Vagina (tissue), 2 donors: ENCODE measurements at regions not wholly inside any gene's neighbourhood (a gene's known extent, or its start where the extent isn't known, plus 50 kb on each side); places are given as distances from the start of the nearest gene placed in this dataset.

Source experiments
- DNase-seq, 2 donors: peaks; one replicate each; pipeline ENCODE4 v3.0.0-alpha.2; 2017; ENCODE audit errors: extremely low spot score in 2 of 2
- H3K27ac ChIP-seq: fragments of 200-600 bp; sonication (generic); one replicate; pipeline ENCODE4 v1.5.1; 2019
- H3K27me3 ChIP-seq: fragments of 200-600 bp; sonication (generic); one replicate; pipeline ENCODE4 v1.5.1; 2019
- H3K36me3 ChIP-seq, 2 donors: fragments of 200-600 bp; sonication (generic); one replicate each; pipeline ENCODE4 v1.5.1; 2017 to 2019
- H3K4me1 ChIP-seq: fragments of 200-600 bp; sonication (generic); one replicate; pipeline ENCODE4 v1.5.1; 2019
- H3K4me3 ChIP-seq, 2 donors: fragments of 200-600 bp; sonication (generic); 1 replicate in 1 of 2; 2 replicates in 1 of 2; pipeline ENCODE4 v1.5.1; 2016 to 2019
- H3K9me3 ChIP-seq: fragments of 200-600 bp; sonication (generic); one replicate; pipeline ENCODE4 v1.5.1; 2019
- CTCF ChIP-seq, 3 experiments: fragments of 450-650 bp in 2 of 3; fragments of 200-600 bp in 1 of 3; sonication (generic) in 1 of 3; IDR thresholded peaks; one replicate each; pipeline ENCODE4 v1.5.1; 2017 to 2019; ENCODE audit warnings: antibody characterized with exemption in 3 of 3, mild to moderate bottlenecking in 2 of 3, moderate library complexity in 2 of 3
- POLR2A ChIP-seq, 2 donors: fragments of 450-650 bp; IDR thresholded peaks; one replicate each; pipeline ENCODE4 v1.6.1; 2017; ENCODE audit warnings: antibody characterized with exemption in 2 of 2, mild to moderate bottlenecking in 2 of 2, moderate library complexity in 2 of 2
- POLR2AphosphoS5 ChIP-seq, 2 donors: sonication (generic); formaldehyde crosslinking; IDR thresholded peaks; one replicate each; pipeline ENCODE4 v1.9.0; 2017; ENCODE audit warnings: antibody characterized with exemption in 2 of 2, mild to moderate bottlenecking in 2 of 2, low read depth in 1 of 2; ENCODE audit not compliant: insufficient read depth in 1 of 2
- intact Hi-C: fragments of 100-400 bp; cut with DNase I; formaldehyde crosslinking; loops from one replicate; pipeline ENCODE4 v1.15.1; 2023

GRCh38 chr5:25641124-25641523, 996.3 kb upstream of the CDH10 start:
- Histone ChIP-seq H3K9me3 (no peaks in the 10 kb centered on the region), H3K27me3 (no peaks in the 10 kb centered on the region), H3K27ac (no peak overlapping the region), H3K36me3 (no peaks in the 10 kb centered on the region), H3K4me1 (no peaks in the 10 kb centered on the region), H3K4me3 (no peak overlapping the region)
- TF ChIP-seq POLR2AphosphoS5 (IDR thresholded peaks at IDR 0.05; ENCODE audit: insufficient read depth in 1 of 2, low read depth in 1 of 2) (no peak), CTCF (IDR thresholded peaks at IDR 0.05) (no peak), POLR2A (IDR thresholded peaks at IDR 0.05) (no peak)
- intact Hi-C loops: no loop called here
- DNase-seq: no peak

- Histone ChIP-seq H3K27me3 (no peaks in the 10 kb centered on the region), H3K27ac (no peak overlapping the region), H3K9me3 (no peaks in the 10 kb centered on the region), H3K4me3 (no peak overlapping the region), H3K4me1 (no peaks in the 10 kb centered on the region), H3K36me3 (no peaks in the 10 kb centered on the region)
- no peak for TF ChIP-seq POLR2AphosphoS5 (IDR thresholded peaks at IDR 0.05; ENCODE audit: insufficient read depth in 1 of 2, low read depth in 1 of 2)
- TF ChIP-seq POLR2A (IDR thresholded peaks at IDR 0.05): no peak
- TF ChIP-seq CTCF (IDR thresholded peaks at IDR 0.05): no peak
- intact Hi-C loops: no loop called here
- DNase-seq: no peak
Observed at GRCh38 chr5:25619273-25619672, 974.5 kb upstream of the CDH10 start.

DNA sequence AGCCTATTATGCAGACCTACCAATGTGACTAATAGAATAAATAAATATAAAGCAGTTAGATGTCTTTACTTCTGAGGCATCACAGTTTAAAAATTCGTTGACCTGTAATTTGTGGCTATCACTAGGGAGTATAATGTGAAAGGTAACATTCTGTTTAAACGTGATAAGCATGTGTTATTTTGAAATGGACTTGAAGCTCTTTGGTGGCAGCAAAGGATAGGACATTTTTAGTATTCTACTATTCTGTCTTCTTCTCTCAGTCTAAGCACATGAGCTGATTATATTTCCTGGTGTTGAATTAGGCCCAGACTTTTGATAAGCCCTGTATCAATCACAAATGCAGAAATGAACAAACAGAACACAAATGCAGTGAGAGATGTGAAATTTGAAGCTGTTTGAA, 974.0 kb upstream of the CDH10 start:
- Histone ChIP-seq H3K4me3 (no peak overlapping the region), H3K27me3 (no peaks in the 10 kb centered on the region), H3K27ac (no peak overlapping the region), H3K36me3 (no peaks in the 10 kb centered on the region), H3K4me1 (no peaks in the 10 kb centered on the region), H3K9me3 (no peaks in the 10 kb centered on the region)
- no peak for TF ChIP-seq POLR2AphosphoS5 (IDR thresholded peaks at IDR 0.05; ENCODE audit: insufficient read depth in 1 of 2, low read depth in 1 of 2)
- intact Hi-C loops: no loop called here
- no peak for DNase-seq

DNA sequence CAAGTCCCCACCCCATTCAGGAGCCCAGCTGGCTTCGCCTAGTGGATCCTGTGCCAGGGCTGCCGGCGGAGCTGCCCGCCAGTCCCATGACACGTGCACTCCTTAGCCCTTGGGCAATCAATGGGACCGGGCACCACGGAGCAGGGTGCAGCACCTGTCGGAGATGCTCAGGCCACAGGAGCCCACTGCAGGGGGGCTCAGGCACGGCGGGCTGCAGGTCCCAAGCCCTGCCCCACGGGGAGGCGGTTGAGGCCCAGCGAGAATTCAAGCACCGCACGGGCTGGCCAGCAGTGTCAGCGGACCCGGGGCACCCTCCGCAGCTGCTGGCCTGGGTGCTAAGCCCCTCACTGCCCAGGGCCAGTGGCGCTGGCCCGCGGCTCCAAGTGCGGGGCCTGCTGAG, 969.7 kb upstream of the CDH10 start:
- Histone ChIP-seq H3K36me3 (no peaks in the 10 kb centered on the region), H3K4me1 (no peaks in the 10 kb centered on the region), H3K27me3 (no peaks in the 10 kb centered on the region), H3K4me3 (no peak overlapping the region), H3K27ac (no peak overlapping the region), H3K9me3 (no peaks in the 10 kb centered on the region)
- no peak for TF ChIP-seq POLR2A (IDR thresholded peaks at IDR 0.05)
- TF ChIP-seq CTCF (IDR thresholded peaks at IDR 0.05): no peak
- no peak for TF ChIP-seq POLR2AphosphoS5 (IDR thresholded peaks at IDR 0.05; ENCODE audit: insufficient read depth in 1 of 2, low read depth in 1 of 2)
- no peak for DNase-seq
- intact Hi-C loops: no loop called here

DNA sequence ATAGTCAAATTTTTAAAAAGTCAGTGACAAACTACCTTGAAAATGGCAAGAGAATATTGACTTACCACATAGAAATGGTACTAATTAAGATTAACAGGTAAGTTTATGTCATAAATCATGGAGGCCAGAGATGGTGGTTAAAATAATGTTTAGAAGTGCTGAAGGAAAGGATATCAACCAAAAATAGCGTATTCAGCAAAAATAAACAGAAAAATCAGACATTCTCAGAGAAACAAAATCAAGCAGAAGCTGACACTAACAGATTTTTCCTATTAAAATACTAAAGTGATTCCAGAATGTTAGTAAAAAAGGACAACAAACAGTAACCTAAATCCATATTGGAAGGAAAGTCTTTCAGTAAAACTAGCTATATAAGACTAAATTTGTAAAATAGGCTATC, 959.9 kb upstream of the CDH10 start:
- Histone ChIP-seq H3K36me3 (no peaks in the 10 kb centered on the region), H3K4me3 (no peak overlapping the region), H3K9me3 (no peaks in the 10 kb centered on the region), H3K27ac (no peak overlapping the region), H3K27me3 (no peaks in the 10 kb centered on the region), H3K4me1 (no peaks in the 10 kb centered on the region)
- no peak for TF ChIP-seq CTCF (IDR thresholded peaks at IDR 0.05)
- TF ChIP-seq POLR2A (IDR thresholded peaks at IDR 0.05): no peak
- no peak for TF ChIP-seq POLR2AphosphoS5 (IDR thresholded peaks at IDR 0.05; ENCODE audit: insufficient read depth in 1 of 2, low read depth in 1 of 2)
- DNase-seq: no peak
- intact Hi-C loops: no loop called here

- intact Hi-C loops: no loop called here
- H3K4me3 ChIP-seq: no peak overlapping the region
- DNase-seq: no peak
- H3K36me3 ChIP-seq: no peaks in the 10 kb centered on the region
- no peaks in the 10 kb centered on the region for H3K4me1 ChIP-seq
- no peak overlapping the region for H3K27ac ChIP-seq
- no peaks in the 10 kb centered on the region for H3K9me3 ChIP-seq
- TF ChIP-seq POLR2A (IDR thresholded peaks at IDR 0.05): no peak
- TF ChIP-seq CTCF (IDR thresholded peaks at IDR 0.05): no peak
- TF ChIP-seq POLR2AphosphoS5 (IDR thresholded peaks at IDR 0.05; ENCODE audit: insufficient read depth in 1 of 2, low read depth in 1 of 2): no peak
- H3K27me3 ChIP-seq: no peaks in the 10 kb centered on the region
Observed at GRCh38 chr5:25579111-25579510, 934.3 kb upstream of the CDH10 start.
